ENCODE measurements at regions not wholly inside any gene's neighbourhood (a gene's known extent, or its start where the extent isn't known, plus 50 kb on each side); places are given as distances from the start of the nearest gene placed in this dataset.

DNA sequence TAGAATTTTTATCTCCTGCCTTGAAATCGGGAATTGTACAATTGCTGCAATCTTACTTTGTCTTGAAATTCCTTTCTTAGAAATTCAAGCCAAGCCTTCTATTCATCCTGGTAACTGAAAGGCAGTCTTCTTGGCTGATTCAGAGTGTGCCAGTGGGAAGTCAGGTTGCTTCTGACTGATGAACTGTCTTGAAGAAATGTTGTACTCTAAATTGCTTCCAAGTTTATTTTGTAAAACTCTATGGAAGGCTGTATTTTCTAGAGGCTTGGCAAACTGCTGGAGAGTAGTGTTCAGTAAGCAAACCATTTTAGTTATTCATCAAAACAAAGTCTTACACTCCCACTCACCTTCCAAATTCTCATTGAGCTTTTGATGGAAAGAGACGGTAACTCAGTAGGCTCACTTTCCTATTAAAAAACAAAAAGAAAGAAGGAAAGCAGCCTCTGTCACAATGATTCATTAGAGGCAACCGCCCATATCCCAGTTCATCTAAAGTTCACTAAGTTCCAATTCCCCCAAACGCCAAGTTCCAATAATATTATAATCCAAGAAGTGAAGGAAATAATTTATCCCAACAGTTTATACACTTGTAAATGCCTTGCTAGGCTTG lies 187.9 kb upstream of the MALRD1 start:
- Histone ChIP-seq H2AFZ (ENCODE audit: low read depth, low read length) (no peak overlapping the region), H3K9me3 (replicated peaks; ENCODE audit: control insufficient read depth, insufficient read depth, low read length) (peaks cover 2% of the 10 kb centered on the region), H3K79me2 (ENCODE audit: control insufficient read depth, insufficient read depth, low read length) (no peaks in the 10 kb centered on the region), H3K4me1 (ENCODE audit: control insufficient read depth, extremely low read depth, insufficient read depth, low read length) (no peaks in the 10 kb centered on the region), H3K4me2 (ENCODE audit: insufficient read depth, low read length) (no peak overlapping the region), H3K36me3 (ENCODE audit: control insufficient read depth in 2 of 2, extremely low read depth in 1 of 2, insufficient read depth in 2 of 2, low read length in 2 of 2) (no peaks in the 10 kb centered on the region), H3K27me3 (ENCODE audit: control insufficient read depth in 2 of 2, insufficient read depth in 2 of 2, low read length in 2 of 2) (no peaks in the 10 kb centered on the region), H3K27ac (ENCODE audit: insufficient read depth, low read depth, low read length) (no peak overlapping the region), H4K20me1 (replicated peaks; ENCODE audit: control insufficient read depth, extremely low read depth, insufficient read depth, low read length) (no peaks in the 10 kb centered on the region), H3K9ac (replicated peaks; ENCODE audit: extremely low read depth, insufficient read depth, low read length) (no peak overlapping the region), H3K4me3 (replicated peaks in 1 of 3; ENCODE audit: insufficient read depth in 1 of 3, low read depth in 1 of 3, low read length in 3 of 3) (no peak overlapping the region), H3K9me1 (replicated peaks; ENCODE audit: control insufficient read depth, extremely low read depth, insufficient read depth, low read length) (no peaks in the 10 kb centered on the region)
- DNase-seq (ENCODE audit: low read depth, low spot score) (no peak), FAIRE-seq (no peak)
- BruUV-seq (replicated peaks), result no TSS peak
- no peak for TF ChIP-seq MYC (IDR thresholded peaks at IDR 0.05; ENCODE audit: low read depth, low read length)
- TF ChIP-seq, protein P1, sequence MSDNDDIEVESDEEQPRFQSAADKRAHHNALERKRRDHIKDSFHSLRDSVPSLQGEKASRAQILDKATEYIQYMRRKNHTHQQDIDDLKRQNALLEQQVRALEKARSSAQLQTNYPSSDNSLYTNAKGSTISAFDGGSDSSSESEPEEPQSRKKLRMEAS (IDR thresholded peaks at IDR 0.05; ENCODE audit: insufficient read depth, insufficient read length), result no peak
- TF ChIP-seq POLR2A (IDR thresholded peaks at IDR 0.05; ENCODE audit: low read depth, low read length), result no peak
- TF ChIP-seq, protein P2, sequence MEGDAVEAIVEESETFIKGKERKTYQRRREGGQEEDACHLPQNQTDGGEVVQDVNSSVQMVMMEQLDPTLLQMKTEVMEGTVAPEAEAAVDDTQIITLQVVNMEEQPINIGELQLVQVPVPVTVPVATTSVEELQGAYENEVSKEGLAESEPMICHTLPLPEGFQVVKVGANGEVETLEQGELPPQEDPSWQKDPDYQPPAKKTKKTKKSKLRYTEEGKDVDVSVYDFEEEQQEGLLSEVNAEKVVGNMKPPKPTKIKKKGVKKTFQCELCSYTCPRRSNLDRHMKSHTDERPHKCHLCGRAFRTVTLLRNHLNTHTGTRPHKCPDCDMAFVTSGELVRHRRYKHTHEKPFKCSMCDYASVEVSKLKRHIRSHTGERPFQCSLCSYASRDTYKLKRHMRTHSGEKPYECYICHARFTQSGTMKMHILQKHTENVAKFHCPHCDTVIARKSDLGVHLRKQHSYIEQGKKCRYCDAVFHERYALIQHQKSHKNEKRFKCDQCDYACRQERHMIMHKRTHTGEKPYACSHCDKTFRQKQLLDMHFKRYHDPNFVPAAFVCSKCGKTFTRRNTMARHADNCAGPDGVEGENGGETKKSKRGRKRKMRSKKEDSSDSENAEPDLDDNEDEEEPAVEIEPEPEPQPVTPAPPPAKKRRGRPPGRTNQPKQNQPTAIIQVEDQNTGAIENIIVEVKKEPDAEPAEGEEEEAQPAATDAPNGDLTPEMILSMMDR (IDR thresholded peaks at IDR 0.05; ENCODE audit: extremely low read depth in 1 of 2, insufficient read depth in 1 of 2, low read depth in 1 of 2, low read length in 2 of 2), result no peak
- no peak for TF ChIP-seq FOS (IDR thresholded peaks at IDR 0.05; ENCODE audit: borderline replicate concordance, insufficient read depth, low read length)
- no peak for TF ChIP-seq GATA2 (IDR thresholded peaks at IDR 0.05; ENCODE audit: insufficient read depth, insufficient read length, low read depth, low read length)
- no peak for TF ChIP-seq EZH2 (IDR thresholded peaks at IDR 0.05; ENCODE audit: borderline replicate concordance, low read depth, low read length, severe bottlenecking)
- TF ChIP-seq JUN (IDR thresholded peaks at IDR 0.05; ENCODE audit: borderline replicate concordance, insufficient read depth, insufficient read length, low read depth), result no peak
- no peak for TF ChIP-seq POLR2AphosphoS5 (IDR thresholded peaks at IDR 0.05; ENCODE audit: insufficient read depth, low read depth, low read length)
- POLR2A ChIA-PET, result no interaction called here
- intact Hi-C loops (cut with micrococcal nuclease), result no loop called here
- CTCF ChIA-PET, result no interaction called here
- dilution Hi-C loops (cut with MboI; ENCODE audit: extremely low pct_ligation_motif_present, low sequenced_read_pairs), result no loop called here
